ENCODE measurements at regions not wholly inside any gene's neighbourhood (a gene's known extent, or its start where the extent isn't known, plus 50 kb on each side); places are given as distances from the start of the nearest gene placed in this dataset.

DNA sequence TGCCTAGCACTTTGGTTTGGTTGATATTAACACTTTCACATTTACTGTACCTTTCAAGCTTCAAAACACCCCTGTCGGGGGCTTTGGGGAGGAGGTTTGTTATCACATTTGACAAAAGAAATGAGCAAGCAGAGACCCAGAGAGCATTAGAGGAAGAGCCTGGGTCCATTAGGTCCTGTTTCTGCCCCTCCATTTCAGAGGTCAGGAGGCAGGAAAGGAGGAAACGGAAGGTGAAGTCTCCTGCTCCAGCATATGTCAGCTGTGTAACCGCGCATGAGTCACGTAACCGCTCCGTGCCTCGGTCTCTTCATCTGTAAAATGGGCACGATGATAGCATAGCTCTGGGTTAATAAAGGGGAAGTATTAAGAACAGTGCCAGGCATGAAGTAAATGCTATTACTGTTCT, 201.9 kb upstream of the BCOR start:
- TF ChIP-seq CTCF (IDR thresholded peaks at IDR 0.05): no peak
- no peak for TF ChIP-seq POLR2A (IDR thresholded peaks at IDR 0.05)
